HG02610 (cell line): ENCODE measurements at regions not wholly inside any gene's neighbourhood (a gene's known extent, or its start where the extent isn't known, plus 50 kb on each side); places are given as distances from the start of the nearest gene placed in this dataset.
"Not testable (repeated sequence)": the region's sequence is repeated elsewhere in the genome, so short reads cannot be mapped to it uniquely, and the experiment has no call there.

ENCODE experiments used
- ATAC-seq: cut with Tn5 transposase; IDR thresholded peaks from one replicate; pipeline ENCODE4 v1.9.1; 2021; ENCODE audit warnings: mild to moderate bottlenecking, moderate library complexity; ENCODE audit not compliant: unreplicated experiment

GRCh38 chr6:60991427-60992028 is 1294.5 kb downstream of the KHDRBS2 start:
- no peak for ATAC-seq

GRCh38 chr6:60952500-60952899 is 1333.5 kb downstream of the KHDRBS2 start:
- no peak for ATAC-seq

- ATAC-seq: not testable (repeated sequence)
Observed at GRCh38 chr6:60950221-60950923, 1335.7 kb downstream of the KHDRBS2 start.

- ATAC-seq: not testable (repeated sequence)
Observed at GRCh38 chr6:60947416-60947815, 1338.6 kb downstream of the KHDRBS2 start.

GRCh38 chr6:60944803-60945202 is 1341.2 kb downstream of the KHDRBS2 start:
- ATAC-seq: not testable (repeated sequence)

GRCh38 chr6:60935970-60936369 is 1350.1 kb downstream of the KHDRBS2 start:
- peak; percentile 74 for ATAC-seq

GRCh38 chr6:60919652-60920051 is 1366.4 kb downstream of the KHDRBS2 start:
- not testable (repeated sequence) for ATAC-seq

- ATAC-seq: not testable (repeated sequence)
Observed at GRCh38 chr6:60903860-60904259, 1382.2 kb downstream of the KHDRBS2 start.

GRCh38 chr6:60893374-60893773 is 1392.7 kb downstream of the KHDRBS2 start:
- ATAC-seq: not testable (repeated sequence)

- no peak for ATAC-seq
Observed at GRCh38 chr6:60891606-60892005, 1394.4 kb downstream of the KHDRBS2 start.

GRCh38 chr6:60877396-60877795 is 1408.6 kb downstream of the KHDRBS2 start:
- not testable (repeated sequence) for ATAC-seq

GRCh38 chr6:60870779-60871178 is 1415.2 kb downstream of the KHDRBS2 start:
- not testable (repeated sequence) for ATAC-seq

GRCh38 chr6:60867548-60867947 is 1418.5 kb downstream of the KHDRBS2 start:
- no peak for ATAC-seq

- ATAC-seq: not testable (repeated sequence)
Observed at GRCh38 chr6:60843175-60843982, 1442.6 kb downstream of the KHDRBS2 start.

- ATAC-seq: not testable (repeated sequence)
Observed at GRCh38 chr6:60830726-60831125, 1455.3 kb downstream of the KHDRBS2 start.

- not testable (repeated sequence) for ATAC-seq
Observed at GRCh38 chr6:60822597-60822996, 1463.4 kb downstream of the KHDRBS2 start.

- ATAC-seq: not testable (repeated sequence)
Observed at GRCh38 chr6:60818072-60818471, 1468.0 kb downstream of the KHDRBS2 start.

GRCh38 chr6:60814784-60815183 is 1471.2 kb downstream of the KHDRBS2 start:
- ATAC-seq: not testable (repeated sequence)

- not testable (repeated sequence) for ATAC-seq
Observed at GRCh38 chr6:60813897-60814596, 1472.0 kb downstream of the KHDRBS2 start.

- not testable (repeated sequence) for ATAC-seq
Observed at GRCh38 chr6:60810216-60810615, 1475.8 kb downstream of the KHDRBS2 start.

- ATAC-seq: not testable (repeated sequence)
Observed at GRCh38 chr6:60799146-60799545, 1486.9 kb downstream of the KHDRBS2 start.
